Upper lobe of left lung (tissue), 4 donors: ENCODE measurements at regions not wholly inside any gene's neighbourhood (a gene's known extent, or its start where the extent isn't known, plus 50 kb on each side); places are given as distances from the start of the nearest gene placed in this dataset.

Experiments
- CTCF ChIP-seq, 6 experiments: fragments of 450-650 bp in 4 of 6; fragments of 200-600 bp in 2 of 6; sonication (generic) in 2 of 6; IDR thresholded peaks; one replicate each; pipeline ENCODE4 v1.5.1; 2016 to 2019; ENCODE audit warnings: antibody characterized with exemption in 6 of 6
- POLR2A ChIP-seq, 4 donors: fragments of 450-650 bp; IDR thresholded peaks; one replicate each; pipeline ENCODE4 v1.5.1; 2016 to 2017; ENCODE audit warnings: antibody characterized with exemption in 4 of 4, mild to moderate bottlenecking in 2 of 4

- TF ChIP-seq CTCF (IDR thresholded peaks at IDR 0.05) (no peak), POLR2A (IDR thresholded peaks at IDR 0.05) (no peak)
Observed at GRCh38 chr1:79825551-79825950, 819.0 kb upstream of the ADGRL4 start.
